ENCODE measurements at regions not wholly inside any gene's neighbourhood (a gene's known extent, or its start where the extent isn't known, plus 50 kb on each side); places are given as distances from the start of the nearest gene placed in this dataset.
"Not testable (repeated sequence)": the region's sequence is repeated elsewhere in the genome, so short reads cannot be mapped to it uniquely, and the experiment has no call there.

DNA sequence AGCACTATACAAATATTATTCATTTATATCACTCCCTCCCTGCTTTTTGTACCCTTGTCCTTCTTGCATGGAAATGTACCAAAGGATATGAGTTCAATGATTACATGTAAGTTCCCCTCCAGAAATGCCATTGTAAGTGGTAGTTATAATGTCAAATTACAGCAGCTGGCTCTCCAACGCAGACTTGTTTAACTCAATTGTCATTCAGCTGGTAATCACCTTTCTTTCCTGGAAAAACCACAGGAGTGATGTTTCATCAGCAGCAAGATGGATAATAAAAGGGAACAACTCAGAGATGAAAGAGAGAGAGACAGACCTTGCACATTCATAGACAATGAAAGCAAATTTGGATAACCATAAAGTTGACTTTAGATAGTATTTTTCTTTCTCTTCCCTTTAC, 578.6 kb upstream of the PBX1 start:
- Histone ChIP-seq H3K36me3 (ENCODE audit: insufficient read depth, low read depth, low read length) (no peaks in the 10 kb centered on the region), H3K4me3 (ENCODE audit: low read length) (no peak overlapping the region), H3K27me3 (ENCODE audit: insufficient read depth, low read length) (no peaks in the 10 kb centered on the region), H3K9ac (ENCODE audit: low read depth, low read length) (no peak overlapping the region), H3K9me3 (ENCODE audit: insufficient read depth, low read depth, low read length) (no peaks in the 10 kb centered on the region), H3K4me1 (ENCODE audit: insufficient read depth, low read length) (no peaks in the 10 kb centered on the region), H3K27ac (ENCODE audit: low read length) (no peak overlapping the region)

DNA sequence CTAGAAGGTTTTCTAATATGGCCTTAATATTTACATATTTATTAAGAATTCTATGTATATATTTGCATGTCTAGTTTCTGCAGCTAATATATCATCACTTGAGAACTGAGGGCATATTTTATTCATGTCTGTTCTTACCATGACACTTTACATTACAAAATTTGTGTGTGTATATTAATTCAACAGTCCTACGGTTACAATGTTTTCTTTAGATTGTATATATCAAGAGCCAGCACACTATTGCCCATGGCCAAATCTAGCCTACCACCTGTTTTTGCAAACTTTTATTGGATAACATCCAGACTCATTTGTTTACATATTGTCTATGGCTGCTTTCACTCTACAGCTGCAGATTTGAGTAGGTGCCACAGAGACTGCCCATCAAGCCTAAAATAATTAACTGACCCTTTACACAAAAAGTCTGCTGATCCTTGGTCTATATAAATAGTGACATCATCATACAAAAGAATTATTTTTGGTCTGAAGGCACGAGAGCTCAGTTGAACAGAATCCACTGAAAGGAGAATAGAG, 577.4 kb upstream of the PBX1 start:
- H3K36me3 ChIP-seq (ENCODE audit: insufficient read depth, low read depth, low read length), result no peaks in the 10 kb centered on the region

DNA sequence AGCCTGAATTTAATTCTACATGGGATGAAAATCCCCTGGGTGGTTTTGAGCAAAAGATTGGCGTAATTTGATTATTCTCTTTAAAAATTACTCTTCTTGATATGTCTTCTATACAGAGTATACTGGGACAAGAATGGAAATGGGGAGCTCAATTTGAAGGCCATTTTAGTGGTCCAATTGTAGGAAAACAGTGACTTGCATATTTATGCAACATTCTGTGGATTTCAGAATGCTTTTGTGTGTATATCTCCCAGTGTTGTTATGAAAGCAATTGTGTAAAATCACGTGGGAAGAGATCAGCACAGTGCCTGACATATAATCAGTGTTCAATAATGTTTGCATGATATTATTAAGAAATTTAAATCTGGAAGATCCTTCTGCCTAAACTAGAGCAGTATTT, 575.9 kb upstream of the PBX1 start:
- no peak overlapping the region for H3K4me3 ChIP-seq (ENCODE audit: low read length)
- H3K27me3 ChIP-seq (ENCODE audit: insufficient read depth, low read length), result no peaks in the 10 kb centered on the region
- no peaks in the 10 kb centered on the region for H3K36me3 ChIP-seq (ENCODE audit: insufficient read depth, low read depth, low read length)
- no peak overlapping the region for H3K27ac ChIP-seq (ENCODE audit: low read length)
- no peaks in the 10 kb centered on the region for H3K4me1 ChIP-seq (ENCODE audit: insufficient read depth, low read length)
- H3K9me3 ChIP-seq (ENCODE audit: insufficient read depth, low read depth, low read length), result no peaks in the 10 kb centered on the region
- H3K9ac ChIP-seq (ENCODE audit: low read depth, low read length), result no peak overlapping the region

More for the DNA sequence above, 577.4 kb upstream of the PBX1 start:
- Histone ChIP-seq H3K4me3 (ENCODE audit: low read length) (no peak overlapping the region), H3K4me1 (ENCODE audit: insufficient read depth, low read length) (no peaks in the 10 kb centered on the region), H3K27ac (ENCODE audit: low read length) (no peak overlapping the region), H3K9ac (ENCODE audit: low read depth, low read length) (no peak overlapping the region), H3K9me3 (ENCODE audit: insufficient read depth, low read depth, low read length) (no peaks in the 10 kb centered on the region), H3K27me3 (ENCODE audit: insufficient read depth, low read length) (no peaks in the 10 kb centered on the region)

DNA sequence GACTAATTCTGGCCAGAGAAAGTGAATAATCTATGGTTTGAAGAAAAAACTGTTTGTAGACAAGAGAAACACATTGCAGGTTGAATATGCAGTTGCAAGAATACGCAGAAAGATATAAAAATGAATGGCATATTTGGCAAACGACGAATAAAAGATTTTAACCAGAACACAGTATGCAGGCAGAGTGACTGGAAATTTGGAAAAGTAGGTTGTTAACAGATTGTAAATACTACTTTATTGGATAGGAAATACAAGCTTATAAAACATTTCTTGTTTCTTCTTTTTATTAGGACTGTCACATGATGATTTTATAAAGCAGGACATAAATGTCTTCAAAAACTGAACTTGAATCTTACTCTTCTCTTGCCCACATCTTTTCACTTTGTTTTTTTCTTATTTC, 573.3 kb upstream of the PBX1 start:
- Histone ChIP-seq H3K4me3 (ENCODE audit: low read length) (no peak overlapping the region), H3K4me1 (ENCODE audit: insufficient read depth, low read length) (no peaks in the 10 kb centered on the region), H3K27ac (ENCODE audit: low read length) (no peak overlapping the region), H3K9ac (ENCODE audit: low read depth, low read length) (no peak overlapping the region), H3K36me3 (ENCODE audit: insufficient read depth, low read depth, low read length) (no peaks in the 10 kb centered on the region), H3K9me3 (ENCODE audit: insufficient read depth, low read depth, low read length) (no peaks in the 10 kb centered on the region), H3K27me3 (ENCODE audit: insufficient read depth, low read length) (no peaks in the 10 kb centered on the region)

DNA sequence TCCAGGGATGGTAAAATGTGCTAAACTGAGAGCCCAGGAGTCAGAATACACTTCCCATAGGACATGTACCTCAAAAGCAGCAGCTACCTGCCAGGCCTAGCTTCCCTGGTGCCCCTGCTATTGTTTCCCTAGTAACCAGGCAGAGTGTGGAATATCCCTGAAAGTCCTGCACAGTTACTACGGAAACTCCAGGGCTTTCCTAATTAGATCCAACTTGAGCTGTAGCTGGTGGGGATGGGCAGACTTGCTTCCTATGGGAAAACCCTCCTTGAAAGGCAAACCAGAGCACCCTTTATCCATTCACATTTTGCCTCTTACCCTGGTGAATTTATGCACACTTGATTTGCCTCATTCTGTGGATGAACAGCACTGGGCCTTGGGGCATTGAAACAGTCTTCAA, 559.9 kb upstream of the PBX1 start:
- Histone ChIP-seq H3K4me1 (ENCODE audit: insufficient read depth, low read length) (no peaks in the 10 kb centered on the region), H3K27me3 (ENCODE audit: insufficient read depth, low read length) (no peaks in the 10 kb centered on the region), H3K9ac (ENCODE audit: low read depth, low read length) (no peak overlapping the region), H3K4me3 (ENCODE audit: low read length) (no peak overlapping the region), H3K27ac (ENCODE audit: low read length) (no peak overlapping the region), H3K9me3 (ENCODE audit: insufficient read depth, low read depth, low read length) (peaks cover 6% of the 10 kb centered on the region; the same call in 1 of the 2 replicates), H3K36me3 (ENCODE audit: insufficient read depth, low read depth, low read length) (no peaks in the 10 kb centered on the region)

DNA sequence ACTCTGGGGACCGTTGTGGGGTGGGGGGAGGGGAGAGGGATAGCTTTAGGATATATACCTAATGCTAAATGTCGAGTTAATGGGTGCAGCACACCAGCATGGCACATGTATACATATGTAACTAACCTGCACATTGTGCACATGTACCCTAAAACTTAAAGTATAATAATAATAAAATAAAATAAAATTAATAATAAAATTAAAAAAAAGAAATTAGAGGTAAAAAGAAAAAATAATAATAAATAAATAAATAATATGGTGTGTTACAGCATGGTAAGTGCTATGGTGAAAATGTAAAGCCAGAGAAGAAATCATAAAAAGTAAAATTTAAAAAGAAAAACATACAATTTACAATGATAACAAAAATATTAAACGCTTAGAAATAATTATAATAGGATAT, 552.8 kb upstream of the PBX1 start:
- not testable (repeated sequence) for H3K9ac ChIP-seq (ENCODE audit: low read depth, low read length); H3K4me1 ChIP-seq (ENCODE audit: insufficient read depth, low read length)
- H3K9me3 ChIP-seq (ENCODE audit: insufficient read depth, low read depth, low read length), result peaks cover 18% of the 10 kb centered on the region; the same call in 1 of the 2 replicates

DNA sequence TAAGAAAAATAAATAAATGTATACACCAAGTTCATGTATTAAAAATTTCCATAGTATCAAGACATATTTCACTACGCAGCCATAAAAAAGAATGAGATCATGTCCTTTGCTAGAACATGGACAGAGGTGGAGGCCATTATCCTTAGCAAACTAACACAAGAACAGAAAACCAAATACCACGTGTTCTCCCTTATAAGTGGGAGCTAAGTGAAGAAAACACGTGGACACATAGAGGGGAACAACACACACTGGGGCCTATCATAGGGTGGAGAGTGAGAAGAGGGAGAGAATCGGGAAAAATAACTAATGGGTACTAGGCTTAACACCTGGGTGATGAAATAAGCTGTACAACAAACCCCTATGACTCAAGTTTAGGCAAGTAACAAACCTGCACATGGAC, 552.4 kb upstream of the PBX1 start:
- Histone ChIP-seq H3K27me3 (ENCODE audit: insufficient read depth, low read length) (no peaks in the 10 kb centered on the region), H3K4me1 (ENCODE audit: insufficient read depth, low read length) (no peaks in the 10 kb centered on the region), H3K9ac (ENCODE audit: low read depth, low read length) (no peak overlapping the region), H3K36me3 (ENCODE audit: insufficient read depth, low read depth, low read length) (no peaks in the 10 kb centered on the region), H3K9me3 (ENCODE audit: insufficient read depth, low read depth, low read length) (peaks cover 22% of the 10 kb centered on the region; the same call in 1 of the 2 replicates), H3K4me3 (ENCODE audit: low read length) (no peak overlapping the region), H3K27ac (ENCODE audit: low read length) (no peak overlapping the region)

More for the DNA sequence above, 552.8 kb upstream of the PBX1 start:
- not testable (repeated sequence) for H3K27ac ChIP-seq (ENCODE audit: low read length); H3K36me3 ChIP-seq (ENCODE audit: insufficient read depth, low read depth, low read length); H3K4me3 ChIP-seq (ENCODE audit: low read length); H3K27me3 ChIP-seq (ENCODE audit: insufficient read depth, low read length)

DNA sequence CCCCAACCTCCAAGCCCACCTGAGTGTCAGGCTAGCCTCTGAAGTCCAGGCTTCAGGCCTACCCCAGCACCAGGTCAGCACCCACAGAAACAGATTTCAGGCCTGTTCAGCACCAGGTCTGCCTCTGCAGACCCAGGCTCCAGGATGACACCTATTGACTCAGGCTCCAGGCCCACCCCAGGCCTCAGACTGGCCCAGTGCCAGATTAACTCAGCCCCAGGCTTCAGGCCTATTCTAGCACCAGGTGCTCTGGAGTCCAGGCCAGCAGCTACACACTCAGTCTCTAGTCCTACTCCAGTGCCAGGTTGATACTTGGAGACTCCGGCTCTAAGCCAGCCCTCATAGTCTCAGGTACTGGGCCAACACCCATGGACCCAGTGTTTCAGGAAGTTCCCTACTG, 541.7 kb upstream of the PBX1 start:
- H3K27me3 ChIP-seq (ENCODE audit: insufficient read depth, low read length), result no peaks in the 10 kb centered on the region
- no peaks in the 10 kb centered on the region for H3K36me3 ChIP-seq (ENCODE audit: insufficient read depth, low read depth, low read length)
- no peak overlapping the region for H3K4me3 ChIP-seq (ENCODE audit: low read length)
- H3K27ac ChIP-seq (ENCODE audit: low read length), result no peak overlapping the region
- H3K9ac ChIP-seq (ENCODE audit: low read depth, low read length), result no peak overlapping the region
- no peaks in the 10 kb centered on the region for H3K4me1 ChIP-seq (ENCODE audit: insufficient read depth, low read length)
- peaks cover 2% of the 10 kb centered on the region; the same call in 1 of the 2 replicates for H3K9me3 ChIP-seq (ENCODE audit: insufficient read depth, low read depth, low read length)

DNA sequence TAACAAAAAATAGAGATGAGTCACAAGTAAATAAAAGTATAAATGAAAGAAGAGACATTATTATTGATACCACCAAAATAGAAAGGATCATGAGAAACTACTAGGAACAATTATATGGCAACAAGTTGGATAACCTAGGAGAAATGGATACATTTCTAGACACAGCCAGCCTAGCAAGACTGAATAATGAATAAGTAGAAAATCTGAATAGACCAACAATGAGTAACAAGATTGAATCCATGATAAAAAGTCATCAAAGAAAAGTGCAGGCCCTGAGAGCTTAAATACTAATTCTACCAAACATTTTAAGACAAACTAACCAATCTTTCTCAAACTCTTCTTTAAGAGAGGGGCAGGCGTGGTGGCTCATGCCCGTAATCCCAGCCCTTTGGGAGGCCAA, 538.6 kb upstream of the PBX1 start:
- Histone ChIP-seq H3K27ac (ENCODE audit: low read length) (no peak overlapping the region), H3K36me3 (ENCODE audit: insufficient read depth, low read depth, low read length) (no peaks in the 10 kb centered on the region), H3K9me3 (ENCODE audit: insufficient read depth, low read depth, low read length) (no peaks in the 10 kb centered on the region), H3K27me3 (ENCODE audit: insufficient read depth, low read length) (no peaks in the 10 kb centered on the region), H3K4me3 (ENCODE audit: low read length) (no peak overlapping the region), H3K9ac (ENCODE audit: low read depth, low read length) (no peak overlapping the region), H3K4me1 (ENCODE audit: insufficient read depth, low read length) (no peaks in the 10 kb centered on the region)

DNA sequence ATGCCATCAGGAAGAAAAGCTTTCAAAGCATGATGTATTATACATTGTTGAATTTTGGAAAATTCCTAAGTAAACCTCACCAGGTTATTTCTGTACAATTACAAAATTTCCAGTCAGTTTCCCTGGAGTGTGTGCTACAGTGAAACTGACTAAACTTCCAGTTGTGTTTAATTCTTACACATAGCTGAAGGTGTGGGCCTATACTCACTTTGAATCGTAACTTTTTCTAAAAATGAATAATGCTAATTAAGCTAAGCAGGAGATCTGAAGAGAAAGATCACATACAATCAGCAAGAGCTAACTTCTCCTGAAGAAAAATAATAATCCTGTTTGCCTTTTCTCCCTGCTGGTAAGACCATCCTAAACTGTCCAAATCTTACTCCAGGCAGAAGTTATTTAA, 537.2 kb upstream of the PBX1 start:
- Histone ChIP-seq H3K27me3 (ENCODE audit: insufficient read depth, low read length) (no peaks in the 10 kb centered on the region), H3K9me3 (ENCODE audit: insufficient read depth, low read depth, low read length) (no peaks in the 10 kb centered on the region), H3K36me3 (ENCODE audit: insufficient read depth, low read depth, low read length) (no peaks in the 10 kb centered on the region), H3K27ac (ENCODE audit: low read length) (no peak overlapping the region), H3K9ac (ENCODE audit: low read depth, low read length) (no peak overlapping the region), H3K4me1 (ENCODE audit: insufficient read depth, low read length) (no peaks in the 10 kb centered on the region), H3K4me3 (ENCODE audit: low read length) (no peak overlapping the region)

DNA sequence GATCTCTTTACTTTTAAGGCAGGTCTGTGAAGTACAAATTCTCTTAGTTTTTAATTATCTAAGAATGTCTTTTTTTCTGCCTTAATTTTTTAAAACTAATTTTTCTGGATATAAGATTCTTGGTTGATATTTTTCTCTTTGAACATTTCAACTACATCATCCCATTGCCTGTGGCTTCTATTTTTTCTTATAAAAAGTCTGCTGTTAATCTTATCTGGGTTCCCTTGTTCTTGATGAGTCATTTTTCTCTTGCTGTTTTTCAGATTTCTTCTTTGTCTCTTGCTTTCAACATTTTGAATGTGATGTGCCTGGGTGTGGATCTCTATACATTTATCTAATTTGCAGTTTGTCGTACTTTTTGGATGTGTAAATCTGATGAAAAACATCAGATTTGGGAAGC, 525.2 kb upstream of the PBX1 start:
- no peaks in the 10 kb centered on the region for H3K4me1 ChIP-seq (ENCODE audit: insufficient read depth, low read length)
- H3K36me3 ChIP-seq (ENCODE audit: insufficient read depth, low read depth, low read length), result no peaks in the 10 kb centered on the region
- H3K9ac ChIP-seq (ENCODE audit: low read depth, low read length), result no peak overlapping the region
- no peaks in the 10 kb centered on the region for H3K27me3 ChIP-seq (ENCODE audit: insufficient read depth, low read length)
- peaks cover 11% of the 10 kb centered on the region for H3K9me3 ChIP-seq (ENCODE audit: insufficient read depth, low read depth, low read length)
- H3K4me3 ChIP-seq (ENCODE audit: low read length), result no peak overlapping the region
- no peak overlapping the region for H3K27ac ChIP-seq (ENCODE audit: low read length)

DNA sequence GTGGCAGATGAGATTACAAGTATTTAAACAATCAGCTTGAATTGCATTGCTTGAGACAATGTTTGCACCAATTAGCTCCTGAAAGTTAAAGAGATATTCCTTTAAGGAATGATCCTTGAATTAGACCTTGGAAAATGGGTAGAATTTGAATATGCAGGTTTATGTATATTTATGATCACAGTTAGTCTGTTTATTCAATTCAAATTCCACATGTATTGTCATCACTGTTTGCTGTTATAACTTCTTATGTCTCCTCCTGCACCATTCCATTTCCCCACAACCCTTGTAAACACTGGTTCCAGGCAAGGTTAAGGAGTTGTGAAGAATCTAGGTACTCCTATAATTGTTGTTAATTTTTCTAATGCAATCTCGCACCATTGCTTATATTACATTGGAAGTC, 518.2 kb upstream of the PBX1 start:
- H3K4me1 ChIP-seq (ENCODE audit: insufficient read depth, low read length), result no peaks in the 10 kb centered on the region
- H3K9me3 ChIP-seq (ENCODE audit: insufficient read depth, low read depth, low read length), result no peaks in the 10 kb centered on the region
- no peak overlapping the region for H3K4me3 ChIP-seq (ENCODE audit: low read length)
- H3K9ac ChIP-seq (ENCODE audit: low read depth, low read length), result no peak overlapping the region
- no peaks in the 10 kb centered on the region for H3K36me3 ChIP-seq (ENCODE audit: insufficient read depth, low read depth, low read length)
- H3K27ac ChIP-seq (ENCODE audit: low read length), result no peak overlapping the region
- no peaks in the 10 kb centered on the region for H3K27me3 ChIP-seq (ENCODE audit: insufficient read depth, low read length)

DNA sequence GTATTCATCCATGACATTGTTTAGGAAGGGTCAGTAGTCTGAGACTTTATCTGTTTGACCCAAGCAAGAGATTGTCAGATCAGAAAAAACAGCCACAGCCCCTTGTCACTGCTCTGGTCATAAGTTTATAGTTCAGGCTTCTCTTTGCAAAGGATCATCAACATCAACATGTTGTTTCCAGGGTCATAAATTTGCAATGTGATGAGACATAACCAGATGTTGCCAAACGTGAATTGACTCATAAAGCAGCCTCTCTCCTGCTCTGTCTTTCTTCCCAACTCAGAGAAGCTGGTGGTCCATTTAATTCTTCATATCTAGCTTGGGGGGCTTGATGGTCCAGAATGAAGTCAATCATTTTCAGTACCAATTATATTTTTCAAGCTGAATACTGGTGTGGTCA, 507.2 kb upstream of the PBX1 start:
- Histone ChIP-seq H3K36me3 (ENCODE audit: insufficient read depth, low read depth, low read length) (no peaks in the 10 kb centered on the region), H3K27me3 (ENCODE audit: insufficient read depth, low read length) (no peaks in the 10 kb centered on the region), H3K9me3 (ENCODE audit: insufficient read depth, low read depth, low read length) (no peaks in the 10 kb centered on the region), H3K4me1 (ENCODE audit: insufficient read depth, low read length) (peaks cover 11% of the 10 kb centered on the region; the same call in 1 of the 2 replicates), H3K4me3 (ENCODE audit: low read length) (no peak overlapping the region), H3K9ac (ENCODE audit: low read depth, low read length) (no peak overlapping the region), H3K27ac (ENCODE audit: low read length) (no peak overlapping the region)

Data from iPS-20b (cell line).